GM23338 (cell line): ENCODE measurements at regions not wholly inside any gene's neighbourhood (a gene's known extent, or its start where the extent isn't known, plus 50 kb on each side); places are given as distances from the start of the nearest gene placed in this dataset.

ENCODE experiments used
- ATAC-seq: fragments of 200-7000 bp; cut with Tn5 transposase; 3 replicates; pipeline ENCODE4 v1.9.1; 2020
- DNase-seq: peaks from one replicate; pipeline ENCODE4 v3.0.0-alpha.2; 2015; ENCODE audit warnings: low spot score
- H2AFZ ChIP-seq: fragments of 200-600 bp; sonication (generic); 2 replicates; pipeline ENCODE4 v1.8.0; 2016; ENCODE audit warnings: antibody characterized with exemption, mild to moderate bottlenecking, moderate library complexity
- H3F3A ChIP-seq: fragments of 200-600 bp; sonication (generic); replicated peaks from 2 replicates; pipeline ENCODE4 v1.8.0; 2017; ENCODE audit warnings: antibody characterized with exemption, mixed run types, low read depth
- H3K27ac ChIP-seq: fragments of 200-600 bp; sonication (generic); 2 replicates; pipeline ENCODE4 v1.6.1; 2016; ENCODE audit warnings: low read depth
- H3K27me3 ChIP-seq: fragments of 200-600 bp; sonication (generic); 2 replicates; pipeline ENCODE4 v1.8.0; 2016; ENCODE audit warnings: mild to moderate bottlenecking, mixed run types, moderate library complexity; ENCODE audit not compliant: insufficient read depth
- H3K36me3 ChIP-seq: fragments of 200-600 bp; sonication (generic); 2 replicates; pipeline ENCODE4 v1.8.0; 2016; ENCODE audit warnings: mild to moderate bottlenecking; ENCODE audit not compliant: insufficient read depth
- H3K4me1 ChIP-seq: fragments of 200-600 bp; sonication (generic); 2 replicates; pipeline ENCODE4 v1.8.0; 2016; ENCODE audit warnings: mild to moderate bottlenecking, moderate library complexity; ENCODE audit not compliant: insufficient read depth
- H3K4me2 ChIP-seq: fragments of 200-600 bp; sonication (generic); 2 replicates; pipeline ENCODE4 v1.7.1; 2017; ENCODE audit warnings: mixed run types
- H3K4me3 ChIP-seq: fragments of 200-600 bp; sonication (generic); 2 replicates; pipeline ENCODE4 v1.6.1; 2016; ENCODE audit warnings: mixed run types
- H3K79me2 ChIP-seq: fragments of 200-600 bp; sonication (generic); replicated peaks from 2 replicates; pipeline ENCODE4 v1.8.0; 2017; ENCODE audit warnings: mild to moderate bottlenecking; ENCODE audit not compliant: insufficient read depth
- H3K9me2 ChIP-seq: fragments of 200-600 bp; sonication (generic); 2 replicates; pipeline ENCODE4 v1.8.0; 2017; ENCODE audit not compliant: insufficient read depth
- H4K20me1 ChIP-seq: fragments of 200-600 bp; sonication (generic); replicated peaks from 2 replicates; pipeline ENCODE4 v1.8.0; 2017; ENCODE audit warnings: mild to moderate bottlenecking; ENCODE audit not compliant: insufficient read depth
- H3K27ac Mint-ChIP-seq: 2 replicates; pipeline ENCODE4 v1.8.0; 2020; ENCODE audit warnings: inconsistent platforms, mild to moderate bottlenecking, moderate library complexity, mixed read lengths
- H3K27me3 Mint-ChIP-seq: 3 replicates; pipeline ENCODE4 v1.8.0; 2022; ENCODE audit warnings: low read depth, mild to moderate bottlenecking, moderate library complexity, mixed read lengths, inconsistent platforms; ENCODE audit not compliant: insufficient read depth, poor library complexity
- H3K36me3 Mint-ChIP-seq: 3 replicates; pipeline ENCODE4 v1.8.0; 2021; ENCODE audit warnings: low read depth, mild to moderate bottlenecking, inconsistent platforms, moderate library complexity, mixed read lengths
- H3K4me1 Mint-ChIP-seq: 3 replicates; pipeline ENCODE4 v1.8.0; 2020; ENCODE audit warnings: mild to moderate bottlenecking, inconsistent platforms, mixed read lengths
- H3K4me3 Mint-ChIP-seq: 3 replicates; pipeline ENCODE4 v1.8.0; 2021; ENCODE audit warnings: moderate library complexity, mild to moderate bottlenecking, inconsistent platforms, mixed read lengths
- H3K9me3 Mint-ChIP-seq: 3 replicates; pipeline ENCODE4 v1.8.0; 2020; ENCODE audit warnings: moderate library complexity, mild to moderate bottlenecking, inconsistent platforms, mixed read lengths
- CREB1 ChIP-seq: fragments of 250-450 bp; sonication (Bioruptor Pico); IDR thresholded peaks from 2 replicates; pipeline ENCODE4 v1.5.0; 2020; ENCODE audit warnings: low read depth, mild to moderate bottlenecking, moderate library complexity
- ETS1 ChIP-seq: IDR thresholded peaks from 2 replicates; pipeline ENCODE4 v1.6.1; 2016; ENCODE audit warnings: antibody characterized with exemption
- EZH2 ChIP-seq: fragments of 200-600 bp; sonication (generic); IDR thresholded peaks from one replicate; pipeline ENCODE4 v1.8.0; 2017; ENCODE audit warnings: antibody characterized with exemption, mild to moderate bottlenecking, low read depth; ENCODE audit not compliant: unreplicated experiment
- JUNB ChIP-seq: IDR thresholded peaks from one replicate; pipeline ENCODE4 v1.6.1; 2016; ENCODE audit warnings: antibody characterized with exemption; ENCODE audit not compliant: unreplicated experiment
- POLR2AphosphoS5 ChIP-seq: IDR thresholded peaks from 2 replicates; pipeline ENCODE4 v1.6.1; 2016; ENCODE audit warnings: antibody characterized with exemption, low read depth
- STAT1 ChIP-seq: IDR thresholded peaks from one replicate; pipeline ENCODE4 v1.6.1; 2016; ENCODE audit warnings: antibody characterized with exemption; ENCODE audit not compliant: unreplicated experiment
- ZNF114 ChIP-seq: fragments of 250-450 bp; sonication (Bioruptor Pico); IDR thresholded peaks from 2 replicates; pipeline ENCODE4 v1.5.0; 2020; ENCODE audit warnings: mild to moderate bottlenecking, moderate library complexity
- ZNF331 ChIP-seq: fragments of 250-450 bp; sonication (Bioruptor Pico); IDR thresholded peaks from 2 replicates; pipeline ENCODE4 v1.5.0; 2020; ENCODE audit warnings: low read depth, mild to moderate bottlenecking, moderate library complexity
- TF ChIP-seq, protein P1 (sequence below): fragments of 250-450 bp; sonication (Bioruptor Pico); IDR thresholded peaks from 2 replicates; pipeline ENCODE4 v1.5.0; 2020; ENCODE audit warnings: mild to moderate bottlenecking, moderate library complexity

- TF ChIP-seq, protein P1, sequence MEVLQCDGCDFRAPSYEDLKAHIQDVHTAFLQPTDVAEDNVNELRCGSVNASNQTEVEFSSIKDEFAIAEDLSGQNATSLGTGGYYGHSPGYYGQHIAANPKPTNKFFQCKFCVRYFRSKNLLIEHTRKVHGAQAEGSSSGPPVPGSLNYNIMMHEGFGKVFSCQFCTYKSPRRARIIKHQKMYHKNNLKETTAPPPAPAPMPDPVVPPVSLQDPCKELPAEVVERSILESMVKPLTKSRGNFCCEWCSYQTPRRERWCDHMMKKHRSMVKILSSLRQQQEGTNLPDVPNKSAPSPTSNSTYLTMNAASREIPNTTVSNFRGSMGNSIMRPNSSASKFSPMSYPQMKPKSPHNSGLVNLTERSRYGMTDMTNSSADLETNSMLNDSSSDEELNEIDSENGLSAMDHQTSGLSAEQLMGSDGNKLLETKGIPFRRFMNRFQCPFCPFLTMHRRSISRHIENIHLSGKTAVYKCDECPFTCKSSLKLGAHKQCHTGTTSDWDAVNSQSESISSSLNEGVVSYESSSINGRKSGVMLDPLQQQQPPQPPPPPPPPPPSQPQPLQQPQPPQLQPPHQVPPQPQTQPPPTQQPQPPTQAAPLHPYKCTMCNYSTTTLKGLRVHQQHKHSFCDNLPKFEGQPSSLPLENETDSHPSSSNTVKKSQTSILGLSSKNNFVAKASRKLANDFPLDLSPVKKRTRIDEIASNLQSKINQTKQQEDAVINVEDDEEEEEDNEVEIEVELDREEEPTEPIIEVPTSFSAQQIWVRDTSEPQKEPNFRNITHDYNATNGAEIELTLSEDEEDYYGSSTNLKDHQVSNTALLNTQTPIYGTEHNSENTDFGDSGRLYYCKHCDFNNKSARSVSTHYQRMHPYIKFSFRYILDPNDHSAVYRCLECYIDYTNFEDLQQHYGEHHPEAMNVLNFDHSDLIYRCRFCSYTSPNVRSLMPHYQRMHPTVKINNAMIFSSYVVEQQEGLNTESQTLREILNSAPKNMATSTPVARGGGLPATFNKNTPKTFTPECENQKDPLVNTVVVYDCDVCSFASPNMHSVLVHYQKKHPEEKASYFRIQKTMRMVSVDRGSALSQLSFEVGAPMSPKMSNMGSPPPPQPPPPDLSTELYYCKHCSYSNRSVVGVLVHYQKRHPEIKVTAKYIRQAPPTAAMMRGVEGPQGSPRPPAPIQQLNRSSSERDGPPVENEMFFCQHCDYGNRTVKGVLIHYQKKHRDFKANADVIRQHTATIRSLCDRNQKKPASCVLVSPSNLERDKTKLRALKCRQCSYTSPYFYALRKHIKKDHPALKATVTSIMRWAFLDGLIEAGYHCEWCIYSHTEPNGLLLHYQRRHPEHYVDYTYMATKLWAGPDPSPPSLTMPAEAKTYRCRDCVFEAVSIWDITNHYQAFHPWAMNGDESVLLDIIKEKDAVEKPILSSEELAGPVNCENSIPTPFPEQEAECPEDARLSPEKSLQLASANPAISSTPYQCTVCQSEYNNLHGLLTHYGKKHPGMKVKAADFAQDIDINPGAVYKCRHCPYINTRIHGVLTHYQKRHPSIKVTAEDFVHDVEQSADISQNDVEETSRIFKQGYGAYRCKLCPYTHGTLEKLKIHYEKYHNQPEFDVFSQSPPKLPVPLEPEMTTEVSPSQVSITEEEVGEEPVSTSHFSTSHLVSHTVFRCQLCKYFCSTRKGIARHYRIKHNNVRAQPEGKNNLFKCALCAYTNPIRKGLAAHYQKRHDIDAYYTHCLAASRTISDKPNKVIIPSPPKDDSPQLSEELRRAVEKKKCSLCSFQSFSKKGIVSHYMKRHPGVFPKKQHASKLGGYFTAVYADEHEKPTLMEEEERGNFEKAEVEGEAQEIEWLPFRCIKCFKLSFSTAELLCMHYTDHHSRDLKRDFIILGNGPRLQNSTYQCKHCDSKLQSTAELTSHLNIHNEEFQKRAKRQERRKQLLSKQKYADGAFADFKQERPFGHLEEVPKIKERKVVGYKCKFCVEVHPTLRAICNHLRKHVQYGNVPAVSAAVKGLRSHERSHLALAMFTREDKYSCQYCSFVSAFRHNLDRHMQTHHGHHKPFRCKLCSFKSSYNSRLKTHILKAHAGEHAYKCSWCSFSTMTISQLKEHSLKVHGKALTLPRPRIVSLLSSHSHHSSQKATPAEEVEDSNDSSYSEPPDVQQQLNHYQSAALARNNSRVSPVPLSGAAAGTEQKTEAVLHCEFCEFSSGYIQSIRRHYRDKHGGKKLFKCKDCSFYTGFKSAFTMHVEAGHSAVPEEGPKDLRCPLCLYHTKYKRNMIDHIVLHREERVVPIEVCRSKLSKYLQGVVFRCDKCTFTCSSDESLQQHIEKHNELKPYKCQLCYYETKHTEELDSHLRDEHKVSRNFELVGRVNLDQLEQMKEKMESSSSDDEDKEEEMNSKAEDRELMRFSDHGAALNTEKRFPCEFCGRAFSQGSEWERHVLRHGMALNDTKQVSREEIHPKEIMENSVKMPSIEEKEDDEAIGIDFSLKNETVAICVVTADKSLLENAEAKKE (CRISPR knock-in tag) = no peak
- TF ChIP-seq ETS1 (no peak), ZNF331 (CRISPR knock-in tag) (no peak), EZH2 (no peak), JUNB (no peak)
These were observed 354.1 kb upstream of the VSTM2A start (continued) for GRCh38 chr7:54187886-54188685.

- Mint-ChIP-seq H3K36me3 (no peaks in the 10 kb centered on the region), H3K4me1 (peaks cover 21% of the 10 kb centered on the region), H3K27me3 (peaks cover 11% of the 10 kb centered on the region), H3K27ac (peak overlapping the region; percentile 9), H3K9me3 (no peaks in the 10 kb centered on the region), H3K4me3 (peak overlapping the region; percentile 11; the same call in 1 of the 3 replicates)
- no peak overlapping the region for H3K4me3 ChIP-seq
- ATAC-seq (peak; percentile 71), DNase-seq (no peak)
- 0 out of 2 replicates have a peak overlapping the region, but pooled peaks have one; percentile 8 for H3K4me2 ChIP-seq
- no peaks in the 10 kb centered on the region for H3K9me2 ChIP-seq
- no peak overlapping the region for H2AFZ ChIP-seq
- no peaks in the 10 kb centered on the region for H4K20me1 ChIP-seq
- no peaks in the 10 kb centered on the region for H3K27me3 ChIP-seq
- no peaks in the 10 kb centered on the region for H3K36me3 ChIP-seq
- no peaks in the 10 kb centered on the region for H3K79me2 ChIP-seq
- peaks cover 17% of the 10 kb centered on the region for H3K4me1 ChIP-seq
- H3K27ac ChIP-seq = no peak overlapping the region
- H3F3A ChIP-seq = no peaks in the 10 kb centered on the region
- TF ChIP-seq POLR2AphosphoS5 (no peak), ZNF114 (no peak), STAT1 (no peak), CREB1 (CRISPR knock-in tag) (no peak), EZH2 (no peak)
These were observed 353.3 kb upstream of the VSTM2A start for GRCh38 chr7:54188843-54189242.
